ENCODE measurements at regions not wholly inside any gene's neighbourhood (a gene's known extent, or its start where the extent isn't known, plus 50 kb on each side); places are given as distances from the start of the nearest gene placed in this dataset.

DNA sequence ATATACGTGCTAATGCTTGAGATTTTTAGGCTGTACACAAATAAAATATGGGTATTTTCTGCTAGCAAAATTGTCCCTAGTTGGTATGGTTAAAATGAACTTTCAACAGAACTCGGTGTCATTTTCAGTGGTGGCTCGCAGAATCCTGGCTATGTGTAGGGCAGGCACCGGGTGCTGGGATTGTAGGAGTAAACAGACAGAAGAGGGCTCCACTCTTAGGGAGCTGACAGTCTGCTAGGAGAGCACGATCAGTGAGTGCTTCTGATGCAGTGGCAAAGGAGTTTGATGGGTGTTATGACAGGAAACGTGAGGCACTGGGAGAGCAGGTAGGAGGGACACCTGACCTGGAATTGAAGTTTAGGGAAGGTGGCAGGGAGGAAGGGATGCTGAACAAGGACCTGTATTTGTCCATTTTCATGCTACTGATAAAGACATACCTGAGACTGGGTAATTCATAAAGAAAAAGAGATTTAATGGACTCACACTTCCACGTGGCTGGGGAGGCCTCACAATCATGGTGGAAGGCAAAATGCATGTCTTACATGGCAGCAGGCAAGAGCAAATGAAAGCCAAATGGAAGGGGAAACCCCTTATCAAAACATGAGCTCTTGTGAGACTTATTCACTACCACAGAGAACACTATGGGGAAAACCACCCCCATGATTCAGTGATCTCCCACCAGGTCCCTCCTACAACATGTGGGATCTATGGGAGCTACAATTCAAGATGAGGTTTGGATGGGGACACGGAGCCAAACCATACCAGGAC lies 105.4 kb upstream of the LCLAT1 start:
- no peak for DNase-seq

DNA sequence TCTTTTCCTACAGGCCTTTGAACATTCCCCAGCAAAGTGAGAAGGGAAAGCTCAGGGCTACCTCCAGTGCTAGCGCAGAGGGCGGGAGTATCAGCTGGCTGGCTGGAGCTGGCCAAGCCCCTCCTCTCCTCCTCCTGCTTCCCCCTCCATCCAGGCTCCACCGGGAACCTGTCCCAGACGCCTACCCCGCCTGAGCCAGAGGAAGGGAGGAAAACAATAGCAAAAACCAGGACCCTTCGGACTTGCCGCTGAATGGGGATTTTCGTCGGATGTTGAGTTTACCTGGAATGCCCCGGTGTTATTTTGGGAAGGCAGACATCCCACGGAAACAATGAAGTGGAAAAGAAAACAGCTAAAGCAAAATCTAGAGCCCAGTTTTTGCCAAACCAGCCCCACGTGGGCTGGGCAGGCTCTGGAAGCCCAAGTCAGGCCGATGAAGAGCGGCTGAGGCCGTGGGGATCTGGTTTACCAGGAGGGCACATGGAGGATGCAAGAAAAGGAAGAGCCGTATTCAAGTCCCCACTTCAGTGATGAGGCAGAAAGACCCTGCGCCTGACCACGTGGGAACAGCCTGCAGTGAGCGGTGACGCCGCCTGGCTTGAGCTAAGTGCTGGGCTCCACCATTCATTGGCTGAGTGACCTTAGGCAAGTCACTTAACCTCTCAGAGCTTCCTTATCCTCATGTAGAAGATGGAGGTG lies 100.4 kb upstream of the LCLAT1 start:
- DNase-seq: no peak

DNA sequence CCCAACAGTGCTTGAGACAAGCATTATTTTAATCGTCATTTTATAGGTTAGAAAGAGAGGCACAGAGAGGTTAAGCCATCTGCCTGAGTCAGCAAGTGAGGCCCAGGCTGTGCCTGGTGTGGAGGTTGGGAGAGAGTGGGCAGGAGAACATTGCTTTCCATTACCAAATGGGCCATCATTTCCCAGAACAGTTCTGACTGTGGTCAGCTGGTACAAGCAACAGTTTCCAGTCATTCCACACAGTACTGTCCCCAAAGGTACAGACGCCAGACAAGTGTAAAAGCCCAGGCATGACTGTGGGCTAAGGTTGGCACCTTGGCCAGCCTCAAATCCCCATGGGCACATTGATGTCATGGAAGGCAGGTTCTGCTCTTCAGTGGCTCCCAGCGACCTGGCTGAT lies 98.2 kb upstream of the LCLAT1 start:
- DNase-seq: no peak

- DNase-seq: no peak
Observed at GRCh38 chr2:30349691-30350090, 97.4 kb upstream of the LCLAT1 start.

DNA sequence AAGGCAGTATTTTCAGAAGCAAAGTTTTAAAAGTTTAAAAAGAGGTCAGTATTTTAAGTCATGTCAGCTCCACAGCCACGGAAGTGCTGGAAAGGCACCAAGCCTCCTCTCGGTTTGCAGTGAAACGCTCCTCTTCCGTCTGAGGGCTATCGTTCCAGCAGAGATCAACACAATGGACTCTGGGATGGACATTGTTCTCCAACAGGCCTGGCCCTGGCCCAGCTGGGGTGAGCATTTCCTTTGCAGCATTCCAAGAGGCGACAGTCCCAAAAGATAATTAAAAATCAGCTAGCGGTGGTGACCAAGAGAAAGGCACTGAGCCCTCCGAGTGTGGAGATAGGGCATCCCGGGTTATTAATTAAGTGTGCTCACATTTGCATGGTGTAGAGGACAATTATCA lies 95.9 kb upstream of the LCLAT1 start:
- DNase-seq: no peak

DNA sequence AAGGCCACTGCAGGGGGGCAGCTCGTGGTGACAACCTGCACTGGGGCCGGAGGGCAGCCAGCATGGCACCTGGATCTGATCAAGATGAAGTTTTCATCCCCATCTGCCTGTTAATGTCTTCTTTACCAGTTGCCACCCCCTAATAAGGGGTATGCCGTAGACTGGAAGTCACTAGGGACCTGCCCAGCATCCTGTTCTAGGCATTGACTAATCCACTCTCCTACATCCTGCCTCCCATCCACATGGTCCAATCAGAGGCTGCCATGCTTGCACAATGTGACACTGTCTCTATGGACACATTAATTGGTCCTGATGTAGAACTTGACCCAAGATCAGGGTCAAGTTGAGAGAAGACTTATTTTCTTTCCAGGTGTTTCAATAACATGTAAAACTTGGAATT lies 95.1 kb upstream of the LCLAT1 start:
- DNase-seq: no peak

DNA sequence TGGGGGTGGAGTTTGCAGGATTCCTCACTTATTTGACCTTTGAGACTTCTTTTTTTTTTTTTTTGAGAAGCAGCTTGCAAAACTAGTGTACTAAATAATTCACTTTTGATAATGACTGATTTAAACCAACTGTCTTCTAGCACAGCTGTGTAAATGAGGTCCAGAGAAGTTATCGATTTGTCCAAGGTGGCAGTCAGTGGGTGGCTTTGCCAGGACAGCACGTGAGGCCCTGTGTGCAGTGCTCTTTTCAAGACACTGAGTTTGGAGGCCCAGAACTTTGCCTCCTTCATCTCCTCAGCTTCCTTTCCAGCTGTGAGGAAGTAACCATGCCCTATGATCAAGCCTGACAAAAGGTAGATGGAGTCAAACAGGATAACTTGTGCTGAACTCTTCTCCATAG lies 92.9 kb upstream of the LCLAT1 start:
- no peak for DNase-seq

GRCh38 chr2:30354621-30355020 lies 92.4 kb upstream of the LCLAT1 start:
- no peak for DNase-seq

- DNase-seq: no peak
Observed at GRCh38 chr2:30355306-30355705, 91.7 kb upstream of the LCLAT1 start.

GRCh38 chr2:30356071-30356470 lies 91.0 kb upstream of the LCLAT1 start:
- DNase-seq: no peak

DNA sequence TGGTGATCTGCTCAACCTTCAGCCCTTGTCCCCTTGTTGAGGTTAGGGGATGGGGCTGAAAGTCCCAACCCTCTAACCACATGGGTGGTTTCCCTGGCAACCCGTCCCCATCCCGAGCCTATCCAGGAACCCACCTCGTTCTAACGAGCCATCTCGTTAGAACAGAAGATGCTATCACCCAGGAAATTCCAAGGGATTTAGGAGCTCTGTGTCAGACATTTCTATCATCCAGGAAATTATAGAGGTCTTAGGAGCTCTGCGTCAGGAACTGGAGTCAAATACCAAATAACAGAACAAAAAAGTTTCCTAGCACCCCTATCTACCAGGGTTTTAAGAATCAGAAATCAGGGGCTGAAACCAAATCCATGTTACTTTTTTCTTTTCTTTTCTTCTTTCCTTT lies 90.3 kb upstream of the LCLAT1 start:
- DNase-seq: no peak

DNA sequence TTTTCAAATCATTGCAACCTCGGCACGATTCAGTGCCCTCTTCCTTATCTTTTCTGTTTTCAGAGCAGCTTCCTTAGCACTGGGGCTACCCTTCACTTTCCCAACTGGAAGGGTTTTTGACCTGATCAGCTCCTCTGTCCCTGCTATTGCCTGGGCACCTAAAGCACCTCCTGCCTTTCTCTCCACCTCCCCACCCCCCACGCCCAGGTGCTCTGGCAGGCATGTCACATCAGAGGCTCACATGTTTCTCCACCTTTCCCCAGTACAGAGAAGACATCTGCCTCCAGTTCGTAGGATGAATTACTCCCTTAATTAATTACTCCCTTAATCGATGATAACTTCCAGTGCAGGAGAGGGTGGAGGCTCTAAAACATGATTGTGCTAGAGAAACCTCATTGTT lies 88.7 kb upstream of the LCLAT1 start:
- no peak for DNase-seq

DNA sequence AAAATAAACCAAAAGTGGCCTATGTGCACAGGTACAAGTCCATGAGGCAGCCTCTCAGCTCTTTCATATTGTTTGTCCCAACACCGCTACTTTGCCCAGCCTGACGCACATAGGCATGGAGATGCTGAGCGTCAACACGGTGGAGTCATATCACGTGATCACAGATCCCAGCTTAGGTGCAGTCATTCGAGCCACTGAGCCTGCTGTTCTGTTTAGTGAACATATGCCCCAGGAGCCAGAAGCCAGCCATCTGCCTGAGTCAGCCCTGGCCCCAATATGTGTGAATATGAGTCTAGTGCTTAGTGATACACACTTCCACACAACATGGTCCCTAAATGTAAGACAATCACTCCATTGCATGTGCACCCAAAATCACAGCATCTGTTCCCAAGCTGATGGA lies 88.2 kb upstream of the LCLAT1 start:
- DNase-seq: no peak

GRCh38 chr2:30359644-30360167 lies 87.3 kb upstream of the LCLAT1 start:
- DNase-seq: no peak

DNA sequence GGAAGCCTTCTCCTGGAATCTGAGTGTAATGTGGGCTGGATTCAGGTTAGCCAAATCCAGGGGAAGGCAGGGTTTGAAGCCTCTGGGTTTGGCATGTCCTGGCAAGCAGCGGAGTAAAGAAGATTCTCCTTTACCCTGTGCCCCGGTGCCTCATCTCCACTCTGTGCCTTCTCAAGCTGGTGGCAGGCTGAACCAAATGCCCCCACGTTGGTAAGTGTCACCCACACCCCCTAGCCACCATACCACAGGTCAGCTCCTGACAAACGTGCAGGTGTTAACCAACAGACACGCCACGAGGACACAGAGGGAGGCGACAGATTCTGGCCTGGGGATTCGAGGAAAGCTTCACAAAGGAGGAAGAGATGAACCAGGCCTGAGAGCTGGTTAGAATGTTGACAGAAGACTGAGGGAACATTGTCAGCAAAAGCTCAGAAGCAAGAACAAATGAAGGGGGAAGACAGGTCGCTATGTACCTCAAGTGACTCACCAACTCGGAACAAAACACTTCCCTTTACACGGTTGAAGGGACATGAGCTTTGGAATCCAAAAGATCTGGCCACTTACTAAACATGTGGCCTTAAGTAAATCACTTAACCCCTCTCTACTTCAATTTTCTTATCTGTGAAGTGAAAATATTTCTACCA lies 85.2 kb upstream of the LCLAT1 start:
- no peak for DNase-seq

- DNase-seq: no peak
Observed at GRCh38 chr2:30362468-30363081, 84.5 kb upstream of the LCLAT1 start.

- DNase-seq: no peak
Observed at GRCh38 chr2:30363406-30363805, 83.6 kb upstream of the LCLAT1 start.

GRCh38 chr2:30365201-30365600 lies 81.8 kb upstream of the LCLAT1 start:
- no peak for DNase-seq

- peak; percentile 45 for DNase-seq
Observed at GRCh38 chr2:30366199-30366691, 80.8 kb upstream of the LCLAT1 start.

GRCh38 chr2:30367232-30368070 lies 79.6 kb upstream of the LCLAT1 start:
- no peak for DNase-seq

DNA sequence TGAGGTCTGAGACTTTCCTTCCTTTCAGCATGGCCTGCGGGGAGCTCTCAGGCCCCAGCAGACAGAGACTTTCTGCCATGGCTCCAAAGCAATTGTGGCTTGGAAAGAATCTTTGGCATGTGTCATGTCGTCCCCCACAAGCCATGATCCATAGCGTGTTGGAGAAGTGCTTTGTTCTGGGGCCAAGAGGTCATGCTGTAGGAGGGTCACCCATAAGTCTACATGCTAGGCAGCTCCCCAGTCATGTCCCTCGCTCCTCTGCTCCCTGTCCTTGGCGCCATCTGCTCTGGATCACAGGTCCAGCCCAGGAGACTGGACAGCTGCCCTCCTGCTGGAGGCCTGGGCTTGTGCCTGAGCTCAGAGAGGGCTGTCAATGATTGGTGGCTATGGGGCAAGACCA lies 78.8 kb upstream of the LCLAT1 start:
- DNase-seq: no peak

- no peak for DNase-seq
Observed at GRCh38 chr2:30371028-30371689, 75.9 kb upstream of the LCLAT1 start.

All from MV-4-11 (cell line).